Breast epithelium (tissue), 4 donors: ENCODE measurements at regions not wholly inside any gene's neighbourhood (a gene's known extent, or its start where the extent isn't known, plus 50 kb on each side); places are given as distances from the start of the nearest gene placed in this dataset.
A peak's percentile ranks its signal among the peaks of the same experiment; 100 is the strongest.
"Not testable (repeated sequence)": the region's sequence is repeated elsewhere in the genome, so short reads cannot be mapped to it uniquely, and the experiment has no call there.

Source experiments
- DNase-seq, 2 donors: peaks; one replicate each; pipeline ENCODE4 v3.0.0-alpha.2; 2019; ENCODE audit warnings: low spot score in 2 of 2
- H3K27ac ChIP-seq, 2 donors: fragments of 200-600 bp; sonication (generic) in 1 of 2; one replicate each; pipeline ENCODE4 v1.5.1; 2016 to 2019; ENCODE audit warnings: mild to moderate bottlenecking in 1 of 2
- H3K27me3 ChIP-seq, 2 donors: fragments of 200-600 bp; sonication (generic) in 1 of 2; one replicate each; pipeline versions ENCODE4 v1.5.1 to v1.6.0; 2017 to 2019; ENCODE audit warnings: control low read depth in 1 of 2, mild to moderate bottlenecking in 1 of 2
- H3K36me3 ChIP-seq: fragments of 200-600 bp; one replicate; pipeline ENCODE4 v1.5.1; 2019
- H3K4me1 ChIP-seq, 2 donors: fragments of 200-600 bp; sonication (generic); one replicate each; pipeline ENCODE4 v1.5.1; 2016 to 2019; ENCODE audit warnings: control low read depth in 1 of 2
- H3K4me3 ChIP-seq, 3 donors: fragments of 200-600 bp; sonication (generic); 1 replicate in 2 of 3; 2 replicates in 1 of 3; pipeline ENCODE4 v1.5.1; 2016 to 2019; ENCODE audit warnings: mild to moderate bottlenecking in 3 of 3, moderate library complexity in 2 of 3
- H3K9me3 ChIP-seq, 2 donors: fragments of 200-600 bp; sonication (generic) in 1 of 2; one replicate each; pipeline ENCODE4 v1.5.1; 2016 to 2019; ENCODE audit warnings: control low read depth in 1 of 2
- CTCF ChIP-seq, 3 donors: fragments of 450-650 bp; IDR thresholded peaks; one replicate each; pipeline ENCODE4 v1.5.1; 2016 to 2017; ENCODE audit warnings: antibody characterized with exemption in 3 of 3, mild to moderate bottlenecking in 3 of 3, moderate library complexity in 3 of 3
- POLR2A ChIP-seq: fragments of 450-650 bp; IDR thresholded peaks from one replicate; pipeline ENCODE4 v1.6.1; 2016; ENCODE audit warnings: antibody characterized with exemption, mild to moderate bottlenecking, moderate library complexity
- POLR2AphosphoS5 ChIP-seq, 3 donors: sonication (generic); formaldehyde crosslinking; IDR thresholded peaks; one replicate each; pipeline ENCODE4 v1.6.1; 2017; ENCODE audit warnings: antibody characterized with exemption in 3 of 3
- intact Hi-C: fragments of 100-400 bp; cut with DNase I; formaldehyde crosslinking; loops from one replicate; pipeline ENCODE4 v1.15.1; 2023; ENCODE audit warnings: low total_unique reads

GRCh38 chr17:30599428-30600059 is 122.3 kb downstream of the GOSR1 start:
- TF ChIP-seq CTCF (IDR thresholded peaks at IDR 0.05) = no peak
- no peak for TF ChIP-seq POLR2A
- no peak for TF ChIP-seq POLR2AphosphoS5 (IDR thresholded peaks at IDR 0.05)
- Histone ChIP-seq H3K36me3 (no peaks in the 10 kb centered on the region), H3K27ac (peak overlapping the region; percentile 96 to 98), H3K4me1 (no peaks in the 10 kb centered on the region), H3K27me3 (no peaks in the 10 kb centered on the region), H3K9me3 (no peaks in the 10 kb centered on the region), H3K4me3 (peak overlapping the region; percentile 74 to 87 (median 83))
- DNase-seq = no peak
- intact Hi-C loops = no loop called here

GRCh38 chr17:30597776-30598288 is 120.6 kb downstream of the GOSR1 start:
- Histone ChIP-seq H3K36me3 (no peaks in the 10 kb centered on the region), H3K27me3 (no peaks in the 10 kb centered on the region), H3K4me1 (no peaks in the 10 kb centered on the region), H3K4me3 (no peak overlapping the region), H3K27ac (no peak overlapping the region), H3K9me3 (no peaks in the 10 kb centered on the region)
- no peak for DNase-seq
- intact Hi-C loops = no loop called here
- TF ChIP-seq POLR2AphosphoS5 (IDR thresholded peaks at IDR 0.05) (no peak), CTCF (IDR thresholded peaks at IDR 0.05) (no peak), POLR2A (no peak)

GRCh38 chr17:30596948-30597775 is 120.0 kb downstream of the GOSR1 start:
- intact Hi-C loops, H3K27me3 ChIP-seq, H3K27ac ChIP-seq, DNase-seq, H3K9me3 ChIP-seq, H3K36me3 ChIP-seq, H3K4me1 ChIP-seq, H3K4me3 ChIP-seq: not testable (repeated sequence)

- intact Hi-C loops, H3K36me3 ChIP-seq, DNase-seq, H3K9me3 ChIP-seq, H3K4me1 ChIP-seq, H3K27ac ChIP-seq, H3K4me3 ChIP-seq, H3K27me3 ChIP-seq: not testable (repeated sequence)
Measured at GRCh38 chr17:30594953-30595371, 117.8 kb downstream of the GOSR1 start.

GRCh38 chr17:30594223-30594952 is 117.2 kb downstream of the GOSR1 start:
- no peaks in the 10 kb centered on the region for H3K36me3 ChIP-seq
- no peaks in the 10 kb centered on the region for H3K4me1 ChIP-seq
- no peaks in the 10 kb centered on the region for H3K9me3 ChIP-seq
- no peak overlapping the region for H3K27ac ChIP-seq
- H3K27me3 ChIP-seq = no peaks in the 10 kb centered on the region
- intact Hi-C loops = no loop called here
- no peak for DNase-seq
- TF ChIP-seq POLR2AphosphoS5 (IDR thresholded peaks at IDR 0.05) (no peak), CTCF (IDR thresholded peaks at IDR 0.05) (no peak), POLR2A (no peak)
- H3K4me3 ChIP-seq = no peak overlapping the region
